NCI-H146 treated with DMSO at 0.1 percent for 48 hours (cell line): ENCODE measurements at regions not wholly inside any gene's neighbourhood (a gene's known extent, or its start where the extent isn't known, plus 50 kb on each side); places are given as distances from the start of the nearest gene placed in this dataset.
"Not testable (repeated sequence)": the region's sequence is repeated elsewhere in the genome, so short reads cannot be mapped to it uniquely, and the experiment has no call there.

Experiments used
- DNase-seq: peaks from one replicate; lab custom pipeline; 2025; ENCODE audit not compliant: unreplicated experiment; lab: John Stamatoyannopoulos, UW

- no peak for DNase-seq
Measured at GRCh38 chr2:120513776-120514357, 167.9 kb downstream of the INHBB start.

- no peak for DNase-seq
Measured at GRCh38 chr2:120514521-120514920, 168.6 kb downstream of the INHBB start.

GRCh38 chr2:120515066-120515758 is 169.3 kb downstream of the INHBB start:
- not testable (repeated sequence) for DNase-seq

GRCh38 chr2:120515759-120516678 is 170.1 kb downstream of the INHBB start:
- DNase-seq = no peak

- no peak for DNase-seq
Measured at GRCh38 chr2:120516679-120517314, 170.9 kb downstream of the INHBB start.

- DNase-seq = no peak
Measured at GRCh38 chr2:120517751-120518469, 172.0 kb downstream of the INHBB start.

GRCh38 chr2:120518819-120519218 is 172.9 kb downstream of the INHBB start:
- DNase-seq = no peak

GRCh38 chr2:120519469-120519868 is 173.5 kb downstream of the INHBB start:
- no peak for DNase-seq

- no peak for DNase-seq
Measured at GRCh38 chr2:120520454-120520853, 174.5 kb downstream of the INHBB start.

- DNase-seq = no peak
Measured at GRCh38 chr2:120520929-120521912, 175.3 kb downstream of the INHBB start.

GRCh38 chr2:120522151-120522751 is 176.3 kb downstream of the INHBB start:
- no peak for DNase-seq

GRCh38 chr2:120523766-120524165 is 177.8 kb downstream of the INHBB start:
- no peak for DNase-seq

GRCh38 chr2:120524174-120524573 is 178.2 kb downstream of the INHBB start:
- no peak for DNase-seq

GRCh38 chr2:120525056-120526046 is 179.4 kb downstream of the INHBB start:
- no peak for DNase-seq

- no peak for DNase-seq
Measured at GRCh38 chr2:120526047-120526562, 180.2 kb downstream of the INHBB start.

- DNase-seq = no peak
Measured at GRCh38 chr2:120526997-120527945, 181.3 kb downstream of the INHBB start.
